Peyer's patch (tissue), 4 donors: ENCODE measurements at regions not wholly inside any gene's neighbourhood (a gene's known extent, or its start where the extent isn't known, plus 50 kb on each side); places are given as distances from the start of the nearest gene placed in this dataset.

Experiments used
- POLR2A ChIP-seq, 2 donors: fragments of 450-650 bp; IDR thresholded peaks; one replicate each; pipeline ENCODE4 v1.5.1; 2017; ENCODE audit warnings: antibody characterized with exemption in 2 of 2, mild to moderate bottlenecking in 2 of 2, moderate library complexity in 2 of 2
- TF ChIP-seq, protein P1 (sequence below), 6 experiments: fragments of 450-650 bp in 4 of 6; fragments of 200-600 bp in 2 of 6; sonication (generic) in 1 of 6; IDR thresholded peaks; one replicate each; pipeline ENCODE4 v1.5.1; 2017 to 2019; ENCODE audit warnings: antibody characterized with exemption in 6 of 6, mild to moderate bottlenecking in 3 of 6, moderate library complexity in 1 of 6

DNA sequence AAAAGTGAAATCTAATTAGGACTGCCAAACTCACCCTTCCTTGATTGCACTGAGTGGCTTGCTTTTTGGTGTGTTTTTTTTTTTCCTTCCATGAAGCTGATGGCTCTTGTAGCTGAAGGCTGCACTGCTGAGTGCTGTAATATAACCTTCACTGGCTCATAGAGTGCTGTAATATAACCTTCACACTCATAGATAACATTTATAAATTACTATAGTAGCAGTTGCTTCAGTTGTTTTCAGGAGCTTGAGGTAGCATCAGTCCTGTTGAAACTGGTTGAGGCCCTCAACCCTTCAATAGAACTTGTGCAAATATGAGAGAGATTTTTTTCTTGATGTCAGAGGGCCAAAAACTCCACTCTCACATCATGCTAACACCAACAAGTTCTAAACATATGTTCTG lies 404.9 kb upstream of the MBL2 start:
- TF ChIP-seq, protein P1, sequence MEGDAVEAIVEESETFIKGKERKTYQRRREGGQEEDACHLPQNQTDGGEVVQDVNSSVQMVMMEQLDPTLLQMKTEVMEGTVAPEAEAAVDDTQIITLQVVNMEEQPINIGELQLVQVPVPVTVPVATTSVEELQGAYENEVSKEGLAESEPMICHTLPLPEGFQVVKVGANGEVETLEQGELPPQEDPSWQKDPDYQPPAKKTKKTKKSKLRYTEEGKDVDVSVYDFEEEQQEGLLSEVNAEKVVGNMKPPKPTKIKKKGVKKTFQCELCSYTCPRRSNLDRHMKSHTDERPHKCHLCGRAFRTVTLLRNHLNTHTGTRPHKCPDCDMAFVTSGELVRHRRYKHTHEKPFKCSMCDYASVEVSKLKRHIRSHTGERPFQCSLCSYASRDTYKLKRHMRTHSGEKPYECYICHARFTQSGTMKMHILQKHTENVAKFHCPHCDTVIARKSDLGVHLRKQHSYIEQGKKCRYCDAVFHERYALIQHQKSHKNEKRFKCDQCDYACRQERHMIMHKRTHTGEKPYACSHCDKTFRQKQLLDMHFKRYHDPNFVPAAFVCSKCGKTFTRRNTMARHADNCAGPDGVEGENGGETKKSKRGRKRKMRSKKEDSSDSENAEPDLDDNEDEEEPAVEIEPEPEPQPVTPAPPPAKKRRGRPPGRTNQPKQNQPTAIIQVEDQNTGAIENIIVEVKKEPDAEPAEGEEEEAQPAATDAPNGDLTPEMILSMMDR (IDR thresholded peaks at IDR 0.05), result no peak
- TF ChIP-seq POLR2A (IDR thresholded peaks at IDR 0.05), result no peak
